ENCODE measurements at regions not wholly inside any gene's neighbourhood (a gene's known extent, or its start where the extent isn't known, plus 50 kb on each side); places are given as distances from the start of the nearest gene placed in this dataset.

DNA sequence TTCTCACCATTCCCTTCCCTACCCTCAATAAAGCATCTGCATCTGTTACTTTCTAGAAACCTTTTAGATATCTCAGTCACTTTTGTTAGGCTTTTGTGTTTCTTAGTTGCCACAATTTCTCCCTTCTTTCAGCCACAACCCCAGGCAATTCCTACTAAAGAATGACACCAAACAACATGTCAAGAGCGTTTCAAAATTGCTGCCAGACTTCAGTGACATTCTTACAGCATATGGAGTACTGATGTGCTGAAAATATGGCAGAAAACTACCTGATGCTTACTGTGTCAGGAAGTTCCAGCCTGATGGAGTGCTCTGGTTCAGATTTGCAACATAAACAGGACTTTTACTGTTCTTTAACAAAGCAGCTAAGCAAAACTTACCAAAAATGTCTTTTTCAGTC lies 957.7 kb upstream of the POU3F3 start:
- H3K36me3 ChIP-seq (ENCODE audit: control insufficient read depth, insufficient read depth, low read length), result no peaks in the 10 kb centered on the region
- DNase-seq (ENCODE audit: low read depth), result no peak
- no peak overlapping the region for H3K4me3 ChIP-seq (ENCODE audit: low read depth, low read length)
- TF ChIP-seq, protein P1, sequence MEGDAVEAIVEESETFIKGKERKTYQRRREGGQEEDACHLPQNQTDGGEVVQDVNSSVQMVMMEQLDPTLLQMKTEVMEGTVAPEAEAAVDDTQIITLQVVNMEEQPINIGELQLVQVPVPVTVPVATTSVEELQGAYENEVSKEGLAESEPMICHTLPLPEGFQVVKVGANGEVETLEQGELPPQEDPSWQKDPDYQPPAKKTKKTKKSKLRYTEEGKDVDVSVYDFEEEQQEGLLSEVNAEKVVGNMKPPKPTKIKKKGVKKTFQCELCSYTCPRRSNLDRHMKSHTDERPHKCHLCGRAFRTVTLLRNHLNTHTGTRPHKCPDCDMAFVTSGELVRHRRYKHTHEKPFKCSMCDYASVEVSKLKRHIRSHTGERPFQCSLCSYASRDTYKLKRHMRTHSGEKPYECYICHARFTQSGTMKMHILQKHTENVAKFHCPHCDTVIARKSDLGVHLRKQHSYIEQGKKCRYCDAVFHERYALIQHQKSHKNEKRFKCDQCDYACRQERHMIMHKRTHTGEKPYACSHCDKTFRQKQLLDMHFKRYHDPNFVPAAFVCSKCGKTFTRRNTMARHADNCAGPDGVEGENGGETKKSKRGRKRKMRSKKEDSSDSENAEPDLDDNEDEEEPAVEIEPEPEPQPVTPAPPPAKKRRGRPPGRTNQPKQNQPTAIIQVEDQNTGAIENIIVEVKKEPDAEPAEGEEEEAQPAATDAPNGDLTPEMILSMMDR (IDR thresholded peaks at IDR 0.05; ENCODE audit: insufficient read depth, low read length, poor library complexity, severe bottlenecking), result no peak
- no peaks in the 10 kb centered on the region for H3K27me3 ChIP-seq (ENCODE audit: control insufficient read depth, insufficient read depth, low read length)

DNA sequence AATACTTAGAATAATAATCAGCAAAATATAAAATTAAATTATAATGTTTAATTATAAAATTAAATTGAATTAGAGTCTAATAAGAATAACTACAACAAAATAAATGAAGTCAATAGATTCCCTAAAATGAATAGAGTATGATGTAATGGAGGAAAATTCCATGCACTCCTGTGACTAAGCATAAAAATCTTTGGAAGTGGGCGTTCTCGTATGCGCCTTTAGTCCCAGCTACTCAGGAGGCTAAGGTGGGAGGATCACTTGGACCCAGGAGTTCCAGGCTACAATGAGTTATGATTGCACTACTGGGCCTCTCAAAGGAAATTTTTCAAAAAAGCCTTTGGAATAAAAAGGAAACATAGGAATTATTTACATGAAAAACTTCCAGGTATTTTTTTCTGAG lies 955.4 kb upstream of the POU3F3 start:
- H3K4me3 ChIP-seq (ENCODE audit: low read depth, low read length), result no peak overlapping the region
- TF ChIP-seq, protein P1 (IDR thresholded peaks at IDR 0.05; ENCODE audit: insufficient read depth, low read length, poor library complexity, severe bottlenecking), result no peak
- H3K27me3 ChIP-seq (ENCODE audit: control insufficient read depth, insufficient read depth, low read length), result no peaks in the 10 kb centered on the region
- no peaks in the 10 kb centered on the region for H3K36me3 ChIP-seq (ENCODE audit: control insufficient read depth, insufficient read depth, low read length)
- DNase-seq (ENCODE audit: low read depth), result no peak

DNA sequence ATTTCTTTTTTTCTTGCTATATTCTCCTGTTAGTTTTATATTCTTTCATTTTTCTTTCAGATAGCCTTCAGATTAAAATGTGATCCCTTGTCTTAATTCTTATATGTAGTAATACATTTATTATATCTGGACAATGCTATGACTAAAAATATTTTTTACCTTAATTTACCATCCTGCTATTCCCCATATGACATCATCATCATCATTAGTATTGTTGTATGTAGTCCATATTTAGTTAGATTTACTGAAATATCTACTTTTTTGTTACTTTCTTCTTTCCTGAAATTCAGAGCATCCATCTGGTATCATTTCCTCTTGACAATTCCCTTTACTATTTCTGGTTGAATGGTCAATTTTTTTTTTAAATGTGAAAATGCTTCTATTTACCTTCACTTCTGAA lies 951.6 kb upstream of the POU3F3 start:
- H3K4me3 ChIP-seq (ENCODE audit: low read depth, low read length), result no peak overlapping the region
- H3K36me3 ChIP-seq (ENCODE audit: control insufficient read depth, insufficient read depth, low read length), result no peaks in the 10 kb centered on the region
- H3K27me3 ChIP-seq (ENCODE audit: control insufficient read depth, insufficient read depth, low read length), result no peaks in the 10 kb centered on the region
- TF ChIP-seq, protein P1 (IDR thresholded peaks at IDR 0.05; ENCODE audit: insufficient read depth, low read length, poor library complexity, severe bottlenecking), result no peak
- no peak for DNase-seq (ENCODE audit: low read depth)

DNA sequence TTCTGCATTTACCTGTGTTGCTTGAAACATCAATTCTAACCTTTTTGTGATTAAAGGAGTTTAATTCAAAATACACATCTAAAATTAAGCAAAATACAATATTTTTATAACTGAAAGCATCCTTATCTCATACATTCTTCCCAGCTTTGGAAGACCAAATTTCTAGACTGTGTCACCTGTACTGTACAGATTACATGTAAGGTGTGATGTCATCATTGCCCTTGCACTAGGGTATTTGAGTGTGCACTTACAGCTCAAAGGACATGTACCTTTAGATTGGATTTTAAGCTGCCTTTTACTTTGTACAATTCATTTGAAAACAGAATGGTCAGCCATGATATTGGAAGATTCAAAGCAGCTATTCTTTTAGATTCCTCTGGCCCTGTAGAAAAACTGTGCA lies 932.8 kb upstream of the POU3F3 start:
- Histone ChIP-seq H3K27me3 (ENCODE audit: control insufficient read depth, insufficient read depth, low read length) (no peaks in the 10 kb centered on the region), H3K4me3 (ENCODE audit: low read depth, low read length) (no peak overlapping the region), H3K36me3 (ENCODE audit: control insufficient read depth, insufficient read depth, low read length) (no peaks in the 10 kb centered on the region)
- DNase-seq (ENCODE audit: low read depth), result no peak
- TF ChIP-seq, protein P1 (IDR thresholded peaks at IDR 0.05; ENCODE audit: insufficient read depth, low read length, poor library complexity, severe bottlenecking), result no peak

DNA sequence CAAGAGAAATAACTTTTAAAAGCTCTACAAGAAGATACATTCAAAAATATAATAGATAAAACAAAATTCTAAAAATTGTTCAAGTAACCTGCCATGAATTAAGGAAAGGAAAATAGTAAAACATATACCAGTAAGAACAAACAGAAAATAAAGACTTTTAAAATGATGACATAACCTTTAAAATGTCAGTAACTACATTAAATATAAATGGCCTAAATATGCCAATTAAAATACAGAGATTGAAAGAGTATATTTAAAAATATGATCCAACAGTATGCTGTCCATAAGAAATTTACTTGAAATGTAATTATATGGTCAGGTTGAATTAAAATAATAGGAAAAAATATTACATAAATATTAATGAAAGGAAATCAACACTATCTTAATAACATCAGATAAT lies 911.7 kb upstream of the POU3F3 start:
- DNase-seq (ENCODE audit: low read depth), result no peak
- Histone ChIP-seq H3K36me3 (ENCODE audit: control insufficient read depth, insufficient read depth, low read length) (no peaks in the 10 kb centered on the region), H3K27me3 (ENCODE audit: control insufficient read depth, insufficient read depth, low read length) (no peaks in the 10 kb centered on the region), H3K4me3 (ENCODE audit: low read depth, low read length) (no peak overlapping the region)
- TF ChIP-seq, protein P1 (IDR thresholded peaks at IDR 0.05; ENCODE audit: insufficient read depth, low read length, poor library complexity, severe bottlenecking), result no peak

DNA sequence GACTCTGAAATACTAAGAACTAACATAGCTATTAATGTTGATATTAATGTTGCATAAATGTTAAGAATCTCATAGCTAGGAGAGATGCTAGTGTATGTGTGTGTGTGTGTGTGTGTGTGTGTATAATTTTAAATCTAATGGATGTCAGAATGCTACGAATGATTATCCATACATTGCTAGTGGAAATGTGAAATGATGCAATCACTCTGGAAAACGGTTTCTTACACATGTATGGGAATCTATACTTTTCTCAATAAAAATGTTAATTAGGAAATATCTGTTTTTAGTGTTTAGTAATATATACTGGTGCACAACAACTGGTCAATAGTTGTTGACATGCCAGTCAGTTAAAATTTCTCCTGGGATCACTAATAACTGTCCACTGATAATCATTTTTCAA lies 908.8 kb upstream of the POU3F3 start:
- no peaks in the 10 kb centered on the region for H3K36me3 ChIP-seq (ENCODE audit: control insufficient read depth, insufficient read depth, low read length)
- H3K4me3 ChIP-seq (ENCODE audit: low read depth, low read length), result no peak overlapping the region
- no peaks in the 10 kb centered on the region for H3K27me3 ChIP-seq (ENCODE audit: control insufficient read depth, insufficient read depth, low read length)
- TF ChIP-seq, protein P1 (IDR thresholded peaks at IDR 0.05; ENCODE audit: insufficient read depth, low read length, poor library complexity, severe bottlenecking), result no peak
- DNase-seq (ENCODE audit: low read depth), result no peak
